WTC11 (cell line): ENCODE measurements at regions not wholly inside any gene's neighbourhood (a gene's known extent, or its start where the extent isn't known, plus 50 kb on each side); places are given as distances from the start of the nearest gene placed in this dataset.

Experiments used
- ATAC-seq: fragments of 200-7000 bp; cut with Tn5 transposase; 2 replicates; pipeline ENCODE4 v1.10.0; 2021; ENCODE audit warnings: mild to moderate bottlenecking, moderate library complexity
- CTCF ChIA-PET: fragments of 300-600 bp; sonication (Branson Sonifier 250); formaldehyde crosslinking; loops from one replicate; lab custom pipeline; 2021; ENCODE audit warnings: antibody characterized with exemption; lab: Charles Lee
- POLR2A ChIA-PET: fragments of 350-600 bp; sonication (Branson Sonifier 250); formaldehyde crosslinking; loops from one replicate; lab custom pipeline; 2021; ENCODE audit warnings: antibody characterized with exemption; lab: Charles Lee
- DNase-seq: peaks from one replicate; pipeline ENCODE4 v3.0.0; 2021; ENCODE audit warnings: low spot score
- H3K27ac Mint-ChIP-seq: 2 replicates; pipeline ENCODE4 v1.8.0; 2021; ENCODE audit warnings: mixed read lengths
- H3K27me3 Mint-ChIP-seq: 2 replicates; pipeline ENCODE4 v1.8.0; 2021; ENCODE audit warnings: low read depth, mild to moderate bottlenecking, moderate library complexity, mixed read lengths
- H3K36me3 Mint-ChIP-seq: 2 replicates; pipeline ENCODE4 v1.8.0; 2021; ENCODE audit warnings: mixed read lengths
- H3K4me1 Mint-ChIP-seq: 2 replicates; pipeline ENCODE4 v1.8.0; 2022; ENCODE audit warnings: mixed read lengths
- H3K4me3 Mint-ChIP-seq: 2 replicates; pipeline ENCODE4 v1.8.0; 2021; ENCODE audit warnings: mild to moderate bottlenecking, moderate library complexity, mixed read lengths
- H3K9me3 Mint-ChIP-seq: 2 replicates; pipeline ENCODE4 v1.8.0; 2021; ENCODE audit warnings: mixed read lengths
- CDX4 ChIP-seq: fragments of 250-450 bp; sonication (Bioruptor Pico); IDR thresholded peaks from 2 replicates; pipeline ENCODE4 v1.9.0; 2021; ENCODE audit warnings: moderate library complexity, mild to moderate bottlenecking, inconsistent platforms, borderline replicate concordance
- EMX1 ChIP-seq: fragments of 250-450 bp; sonication (Bioruptor Pico); IDR thresholded peaks from 2 replicates; pipeline ENCODE4 v1.8.0; 2021; ENCODE audit warnings: mild to moderate bottlenecking
- ETV6 ChIP-seq: sonication (generic); formaldehyde crosslinking; IDR thresholded peaks from 2 replicates; pipeline ENCODE4 v1.8.1; 2022; ENCODE audit warnings: mild to moderate bottlenecking, missing genetic modification reagents
- GTF2I ChIP-seq: fragments of 250-450 bp; sonication (Bioruptor Pico); conservative IDR thresholded peaks from 2 replicates; pipeline ENCODE4 v1.4.0; 2021; ENCODE audit warnings: mild to moderate bottlenecking
- MXD4 ChIP-seq: fragments of 250-450 bp; sonication (Bioruptor Pico); IDR thresholded peaks from 2 replicates; pipeline ENCODE4 v1.8.0; 2021; ENCODE audit warnings: mild to moderate bottlenecking, moderate library complexity, borderline replicate concordance
- NFE2L1 ChIP-seq: sonication (generic); formaldehyde crosslinking; IDR thresholded peaks from 2 replicates; pipeline ENCODE4 v1.8.1; 2023; ENCODE audit warnings: missing genetic modification reagents
- NR1H2 ChIP-seq: sonication (generic); formaldehyde crosslinking; IDR thresholded peaks from 2 replicates; pipeline ENCODE4 v1.9.0; 2021; ENCODE audit warnings: mild to moderate bottlenecking, moderate library complexity, missing genetic modification reagents
- PRRX2 ChIP-seq: fragments of 250-450 bp; sonication (Bioruptor Pico); IDR thresholded peaks from 2 replicates; pipeline ENCODE4 v1.8.0; 2021; ENCODE audit warnings: mild to moderate bottlenecking
- SMAD3 ChIP-seq: sonication (generic); formaldehyde crosslinking; IDR thresholded peaks from 2 replicates; pipeline ENCODE4 v1.8.0; 2022; ENCODE audit warnings: missing genetic modification reagents, mild to moderate bottlenecking, borderline replicate concordance
- TEAD1 ChIP-seq: sonication (generic); formaldehyde crosslinking; IDR thresholded peaks from 2 replicates; pipeline ENCODE4 v1.8.0; 2022; ENCODE audit warnings: mild to moderate bottlenecking, missing genetic modification reagents
- ZNF232 ChIP-seq: sonication (generic); formaldehyde crosslinking; IDR thresholded peaks from 2 replicates; pipeline ENCODE4 v1.8.0; 2022; ENCODE audit warnings: mild to moderate bottlenecking, missing genetic modification reagents
- ZNF317 ChIP-seq: sonication (generic); formaldehyde crosslinking; IDR thresholded peaks from 2 replicates; pipeline ENCODE4 v1.8.1; 2023; ENCODE audit warnings: low read depth, mild to moderate bottlenecking, moderate library complexity, missing genetic modification reagents, borderline replicate concordance
- ZNF396 ChIP-seq: fragments of 250-450 bp; sonication (Bioruptor Pico); IDR thresholded peaks from 2 replicates; pipeline ENCODE4 v1.8.0; 2021; ENCODE audit warnings: mild to moderate bottlenecking, moderate library complexity, borderline replicate concordance
- TF ChIP-seq, protein P1 (sequence below): fragments of 250-450 bp; sonication (Bioruptor Pico); IDR thresholded peaks from 2 replicates; pipeline ENCODE4 v1.8.0; 2021; ENCODE audit warnings: mild to moderate bottlenecking

- H3K36me3 Mint-ChIP-seq: peaks cover 7% of the 10 kb centered on the region; the same call in 1 of the 2 replicates
- H3K9me3 Mint-ChIP-seq: no peaks in the 10 kb centered on the region
- ChIA-PET CTCF (no interaction called here), POLR2A (no interaction called here)
- H3K4me3 Mint-ChIP-seq: no peak overlapping the region
- peaks cover 66% of the 10 kb centered on the region for H3K4me1 Mint-ChIP-seq
- no peaks in the 10 kb centered on the region; the same call in 1 of the 2 replicates for H3K27me3 Mint-ChIP-seq
- ATAC-seq: peak; percentile 73
- TF ChIP-seq ETV6 (CRISPR knock-in tag): no peak
- TF ChIP-seq, all 79 proteins: peak for 0
- DNase-seq: no peak
- peak overlapping the region; percentile 73; the same call in 1 of the 2 replicates for H3K27ac Mint-ChIP-seq
These were observed 188.6 kb downstream of the ETV1 start for GRCh38 chr7:13800694-13801448.

DNA sequence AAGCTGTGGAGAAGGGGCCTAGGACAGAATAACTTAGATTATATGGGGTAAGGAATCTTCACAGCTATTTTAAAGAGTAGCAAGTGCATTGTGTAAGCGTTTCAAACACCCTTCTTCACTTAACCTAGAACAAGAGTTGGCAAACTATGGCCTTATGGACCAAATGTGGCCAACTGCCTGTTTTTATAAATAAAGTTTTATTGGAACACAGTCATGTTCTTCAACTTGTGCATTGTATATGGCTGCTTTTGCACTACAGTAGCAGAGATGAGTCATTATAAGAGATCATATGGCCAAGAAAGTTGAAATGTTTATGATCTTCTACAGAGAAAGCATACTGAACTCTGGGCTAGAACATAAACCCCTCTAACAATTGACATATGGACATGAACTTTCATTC is 187.8 kb downstream of the ETV1 start:
- Mint-ChIP-seq H3K27me3 (no peaks in the 10 kb centered on the region; the same call in 1 of the 2 replicates), H3K36me3 (peaks cover 7% of the 10 kb centered on the region; the same call in 1 of the 2 replicates), H3K4me1 (peaks cover 69% of the 10 kb centered on the region), H3K4me3 (no peak overlapping the region), H3K9me3 (no peaks in the 10 kb centered on the region), H3K27ac (no peak overlapping the region)
- ChIA-PET POLR2A (no interaction called here), CTCF (no interaction called here)
- no peak for TF ChIP-seq MXD4 (CRISPR knock-in tag)
- no peak for TF ChIP-seq EMX1
- TF ChIP-seq, protein P1, sequence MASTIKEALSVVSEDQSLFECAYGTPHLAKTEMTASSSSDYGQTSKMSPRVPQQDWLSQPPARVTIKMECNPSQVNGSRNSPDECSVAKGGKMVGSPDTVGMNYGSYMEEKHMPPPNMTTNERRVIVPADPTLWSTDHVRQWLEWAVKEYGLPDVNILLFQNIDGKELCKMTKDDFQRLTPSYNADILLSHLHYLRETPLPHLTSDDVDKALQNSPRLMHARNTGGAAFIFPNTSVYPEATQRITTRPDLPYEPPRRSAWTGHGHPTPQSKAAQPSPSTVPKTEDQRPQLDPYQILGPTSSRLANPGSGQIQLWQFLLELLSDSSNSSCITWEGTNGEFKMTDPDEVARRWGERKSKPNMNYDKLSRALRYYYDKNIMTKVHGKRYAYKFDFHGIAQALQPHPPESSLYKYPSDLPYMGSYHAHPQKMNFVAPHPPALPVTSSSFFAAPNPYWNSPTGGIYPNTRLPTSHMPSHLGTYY (CRISPR knock-in tag): no peak
- no peak for TF ChIP-seq SMAD3 (CRISPR knock-in tag)
- no peak for TF ChIP-seq ZNF232 (CRISPR knock-in tag)
- no peak for TF ChIP-seq NR1H2 (CRISPR knock-in tag)
- no peak for TF ChIP-seq TEAD1 (CRISPR knock-in tag)
- no peak for TF ChIP-seq ZNF396 (CRISPR knock-in tag)
- TF ChIP-seq CDX4 (CRISPR knock-in tag): no peak
- no peak for TF ChIP-seq GTF2I (CRISPR knock-in tag)
- TF ChIP-seq NFE2L1: no peak
- no peak for DNase-seq
- ATAC-seq: no peak

GRCh38 chr7:13802651-13803050 is 186.8 kb downstream of the ETV1 start:
- Mint-ChIP-seq H3K4me3 (no peak overlapping the region), H3K27ac (peak overlapping the region; percentile 24; the same call in 1 of the 2 replicates), H3K36me3 (peaks cover 10% of the 10 kb centered on the region), H3K27me3 (no peaks in the 10 kb centered on the region; the same call in 1 of the 2 replicates)
- TF ChIP-seq ZNF396 (CRISPR knock-in tag): no peak
- TF ChIP-seq, all 79 proteins: peak for 0
- ATAC-seq: no peak
- Mint-ChIP-seq H3K4me1 (peaks cover 63% of the 10 kb centered on the region), H3K9me3 (no peaks in the 10 kb centered on the region)
- no peak for DNase-seq
- CTCF ChIA-PET: no interaction called here
- POLR2A ChIA-PET: no interaction called here

DNA sequence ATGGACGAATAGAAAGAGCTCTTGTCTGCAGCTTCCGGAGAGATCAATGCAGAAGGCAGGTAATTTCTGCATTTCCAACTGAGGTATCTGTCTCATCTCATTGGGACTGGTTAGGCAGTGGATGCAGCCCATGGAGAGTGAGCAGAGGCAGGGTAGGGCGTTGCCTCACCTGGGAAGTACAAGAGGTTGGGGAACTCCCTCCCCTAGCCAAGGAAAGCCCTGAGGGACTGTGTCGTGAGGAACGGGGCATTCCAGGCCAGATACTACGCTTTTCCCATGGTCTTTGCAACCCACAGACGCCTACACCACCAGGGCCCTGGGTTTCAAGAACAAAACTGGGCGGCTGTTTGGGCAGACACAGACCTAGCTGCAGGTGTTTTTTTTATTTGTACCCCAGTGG is 186.3 kb downstream of the ETV1 start:
- no peak for TF ChIP-seq ZNF317 (CRISPR knock-in tag)
- no peak for TF ChIP-seq PRRX2 (CRISPR knock-in tag)
- ATAC-seq (no peak; the same call in 1 of the 2 replicates), DNase-seq (no peak)
- CTCF ChIA-PET: no interaction called here
- H3K27ac Mint-ChIP-seq: peak overlapping the region; percentile 24; the same call in 1 of the 2 replicates
- H3K36me3 Mint-ChIP-seq: peaks cover 10% of the 10 kb centered on the region
- no peaks in the 10 kb centered on the region for H3K9me3 Mint-ChIP-seq
- no peaks in the 10 kb centered on the region; the same call in 1 of the 2 replicates for H3K27me3 Mint-ChIP-seq
- POLR2A ChIA-PET: no interaction called here
- no peak overlapping the region for H3K4me3 Mint-ChIP-seq
- peaks cover 59% of the 10 kb centered on the region for H3K4me1 Mint-ChIP-seq
